ENCODE measurements at regions not wholly inside any gene's neighbourhood (a gene's known extent, or its start where the extent isn't known, plus 50 kb on each side); places are given as distances from the start of the nearest gene placed in this dataset.

- H3K4me3 ChIP-seq (ENCODE audit: low read depth, low read length), result no peak overlapping the region
- TF ChIP-seq CTCF (conservative IDR thresholded peaks at IDR 0.05; ENCODE audit: low read depth, low read length), result no peak
- DNase-seq (ENCODE audit: low read depth), result no peak
Observed at GRCh38 chr22:48093981-48094380, 1331.5 kb downstream of the TBC1D22A start.

- TF ChIP-seq CTCF (conservative IDR thresholded peaks at IDR 0.05; ENCODE audit: low read depth, low read length), result no peak
- no peak for DNase-seq (ENCODE audit: low read depth)
- H3K4me3 ChIP-seq (ENCODE audit: low read depth, low read length), result no peak overlapping the region
Observed at GRCh38 chr22:48092866-48093265, 1330.4 kb downstream of the TBC1D22A start.

- no peak for DNase-seq (ENCODE audit: low read depth)
- TF ChIP-seq CTCF (conservative IDR thresholded peaks at IDR 0.05; ENCODE audit: low read depth, low read length), result no peak
- H3K4me3 ChIP-seq (ENCODE audit: low read depth, low read length), result no peak overlapping the region
Observed at GRCh38 chr22:48091656-48092223, 1329.3 kb downstream of the TBC1D22A start.

GRCh38 chr22:48091060-48091650 lies 1328.7 kb downstream of the TBC1D22A start:
- H3K4me3 ChIP-seq (ENCODE audit: low read depth, low read length), result no peak overlapping the region
- no peak for TF ChIP-seq CTCF (conservative IDR thresholded peaks at IDR 0.05; ENCODE audit: low read depth, low read length)
- no peak for DNase-seq (ENCODE audit: low read depth)

GRCh38 chr22:48090332-48090672 lies 1327.9 kb downstream of the TBC1D22A start:
- no peak for DNase-seq (ENCODE audit: low read depth)
- H3K4me3 ChIP-seq (ENCODE audit: low read depth, low read length), result no peak overlapping the region
- no peak for TF ChIP-seq CTCF (conservative IDR thresholded peaks at IDR 0.05; ENCODE audit: low read depth, low read length)

GRCh38 chr22:48089601-48090331 lies 1327.3 kb downstream of the TBC1D22A start:
- no peak for TF ChIP-seq CTCF (conservative IDR thresholded peaks at IDR 0.05; ENCODE audit: low read depth, low read length)
- no peak overlapping the region for H3K4me3 ChIP-seq (ENCODE audit: low read depth, low read length)

More at GRCh38 chr22:48089601-48090331, 1327.3 kb downstream of the TBC1D22A start:
- DNase-seq (ENCODE audit: low read depth), result peak; percentile 4
